ENCODE measurements at regions not wholly inside any gene's neighbourhood (a gene's known extent, or its start where the extent isn't known, plus 50 kb on each side); places are given as distances from the start of the nearest gene placed in this dataset.

- Histone ChIP-seq H3K36me3 (ENCODE audit: control insufficient read depth, insufficient read depth, low read length) (no peaks in the 10 kb centered on the region), H3K4me3 (ENCODE audit: low read depth, low read length) (no peak overlapping the region), H3K27me3 (ENCODE audit: control insufficient read depth, insufficient read depth, low read length) (no peaks in the 10 kb centered on the region)
- FAIRE-seq (no peak), DNase-seq (ENCODE audit: low read depth) (no peak)
- no peak for TF ChIP-seq CTCF (IDR thresholded peaks at IDR 0.05; ENCODE audit: insufficient read depth, low read length, severe bottlenecking)
These were observed 363.5 kb downstream of the SAMD5 start for GRCh38 chr6:147872002-147872401.

GRCh38 chr6:147873816-147874215 lies 365.3 kb downstream of the SAMD5 start:
- Histone ChIP-seq H3K4me3 (ENCODE audit: low read depth, low read length) (no peak overlapping the region), H3K27me3 (ENCODE audit: control insufficient read depth, insufficient read depth, low read length) (no peaks in the 10 kb centered on the region), H3K36me3 (ENCODE audit: control insufficient read depth, insufficient read depth, low read length) (no peaks in the 10 kb centered on the region)
- no peak for TF ChIP-seq CTCF (IDR thresholded peaks at IDR 0.05; ENCODE audit: insufficient read depth, low read length, severe bottlenecking)
- no peak for FAIRE-seq
- no peak for DNase-seq (ENCODE audit: low read depth)

DNA sequence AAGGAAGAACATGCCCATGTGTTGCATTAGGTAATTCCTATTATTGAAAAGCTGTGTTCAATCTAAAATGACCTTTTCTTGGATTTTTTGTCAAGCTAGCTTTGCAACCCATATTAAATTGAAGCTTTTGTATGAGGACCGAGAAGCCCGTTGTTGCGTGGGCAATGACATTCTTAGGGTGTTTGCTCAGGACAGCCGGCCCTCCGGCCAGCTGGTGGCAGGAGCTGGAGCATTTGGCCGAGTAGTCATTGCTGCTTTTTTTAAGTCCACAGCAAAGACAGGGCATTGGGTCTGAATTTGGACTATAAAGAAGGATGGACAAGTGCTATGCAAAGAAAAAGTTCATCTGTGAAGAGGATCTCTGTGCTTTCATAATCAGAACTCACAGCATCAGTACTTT lies 365.8 kb downstream of the SAMD5 start:
- TF ChIP-seq CTCF (IDR thresholded peaks at IDR 0.05; ENCODE audit: insufficient read depth, low read length, severe bottlenecking), result no peak
- DNase-seq (ENCODE audit: low read depth) (no peak), FAIRE-seq (no peak)
- Histone ChIP-seq H3K27me3 (ENCODE audit: control insufficient read depth, insufficient read depth, low read length) (no peaks in the 10 kb centered on the region), H3K4me3 (ENCODE audit: low read depth, low read length) (no peak overlapping the region), H3K36me3 (ENCODE audit: control insufficient read depth, insufficient read depth, low read length) (no peaks in the 10 kb centered on the region)

DNA sequence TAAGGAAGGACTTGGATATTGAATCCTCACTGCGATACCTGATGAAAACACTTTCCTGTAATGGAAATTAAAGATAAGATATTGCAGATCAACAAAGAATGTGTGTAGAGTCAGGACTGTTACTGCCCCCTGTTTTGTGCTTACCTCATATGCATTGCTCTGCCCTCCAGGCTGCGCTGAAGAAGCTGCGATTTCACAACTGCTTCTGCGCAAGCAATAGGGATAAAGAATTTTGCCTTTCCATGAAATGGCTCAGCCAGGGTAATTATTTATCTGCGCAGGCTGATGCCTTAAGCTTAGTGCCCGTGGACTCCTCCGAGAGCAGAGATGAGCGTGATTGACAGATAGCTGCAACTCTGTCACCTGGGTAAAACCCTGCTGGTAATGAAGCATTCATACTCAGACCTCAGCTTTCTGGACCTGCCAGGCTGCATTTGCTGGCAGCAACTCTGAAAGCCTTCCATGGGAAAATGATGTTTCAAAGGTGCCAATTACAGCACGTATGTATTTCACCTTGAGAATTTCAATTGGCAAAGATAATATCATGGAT lies 370.6 kb downstream of the SAMD5 start:
- TF ChIP-seq CTCF (IDR thresholded peaks at IDR 0.05; ENCODE audit: insufficient read depth, low read length, severe bottlenecking), result no peak
- Histone ChIP-seq H3K4me3 (ENCODE audit: low read depth, low read length) (no peak overlapping the region), H3K27me3 (ENCODE audit: control insufficient read depth, insufficient read depth, low read length) (no peaks in the 10 kb centered on the region), H3K36me3 (ENCODE audit: control insufficient read depth, insufficient read depth, low read length) (no peaks in the 10 kb centered on the region)
- FAIRE-seq (no peak), DNase-seq (ENCODE audit: low read depth) (no peak)

DNA sequence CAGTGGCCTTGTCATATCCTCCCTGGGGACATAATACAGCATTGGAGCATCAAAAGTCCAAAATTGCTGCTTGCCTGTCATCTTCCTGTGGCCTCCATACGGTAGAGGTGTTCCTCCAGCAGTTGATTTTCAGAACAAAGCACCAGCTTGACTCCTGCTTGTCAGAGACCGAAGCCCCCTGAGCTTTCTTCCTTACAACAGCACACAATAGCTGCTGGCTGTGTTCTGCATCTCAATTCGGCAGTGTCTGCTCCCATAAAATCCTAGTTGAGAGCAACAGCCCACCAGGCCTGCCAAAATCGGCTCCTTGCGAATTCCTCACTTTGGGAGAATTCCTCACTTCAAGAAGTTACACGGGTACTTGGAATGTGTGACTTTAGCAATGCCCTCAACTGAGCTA lies 372.9 kb downstream of the SAMD5 start:
- Histone ChIP-seq H3K36me3 (ENCODE audit: control insufficient read depth, insufficient read depth, low read length) (no peaks in the 10 kb centered on the region), H3K27me3 (ENCODE audit: control insufficient read depth, insufficient read depth, low read length) (no peaks in the 10 kb centered on the region), H3K4me3 (ENCODE audit: low read depth, low read length) (no peak overlapping the region)
- FAIRE-seq (no peak), DNase-seq (ENCODE audit: low read depth) (no peak)
- TF ChIP-seq CTCF (IDR thresholded peaks at IDR 0.05; ENCODE audit: insufficient read depth, low read length, severe bottlenecking), result no peak

- TF ChIP-seq CTCF (IDR thresholded peaks at IDR 0.05; ENCODE audit: insufficient read depth, low read length, severe bottlenecking), result no peak
- H3K27me3 ChIP-seq (ENCODE audit: control insufficient read depth, insufficient read depth, low read length), result no peaks in the 10 kb centered on the region
- DNase-seq (ENCODE audit: low read depth), result no peak
- no peak overlapping the region for H3K4me3 ChIP-seq (ENCODE audit: low read depth, low read length)
- H3K36me3 ChIP-seq (ENCODE audit: control insufficient read depth, insufficient read depth, low read length), result no peaks in the 10 kb centered on the region
- no peak for FAIRE-seq
These were observed 379.9 kb downstream of the SAMD5 start for GRCh38 chr6:147888374-147888773.

All from bronchial epithelial cell (primary cell).